GM23248 (cell line): ENCODE measurements at regions not wholly inside any gene's neighbourhood (a gene's known extent, or its start where the extent isn't known, plus 50 kb on each side); places are given as distances from the start of the nearest gene placed in this dataset.

Experiments used
- DNase-seq: peaks from one replicate; pipeline ENCODE4 v3.0.0-alpha.2; 2015
- H2AFZ ChIP-seq: fragments of 200-600 bp; sonication (generic); 2 replicates; pipeline ENCODE4 v1.6.1; 2016; ENCODE audit warnings: antibody characterized with exemption
- H3F3A ChIP-seq: fragments of 200-600 bp; sonication (generic); 2 replicates; pipeline ENCODE4 v1.6.1; 2016; ENCODE audit warnings: mild to moderate bottlenecking, antibody characterized with exemption, mixed run types; ENCODE audit not compliant: insufficient read depth
- H3K27ac ChIP-seq: fragments of 200-600 bp; sonication (generic); 2 replicates; pipeline ENCODE4 v1.5.1; 2016; ENCODE audit warnings: mild to moderate bottlenecking
- H3K27me3 ChIP-seq: fragments of 200-600 bp; sonication (generic); replicated peaks from 2 replicates; pipeline ENCODE4 v1.6.1; 2016; ENCODE audit warnings: mild to moderate bottlenecking; ENCODE audit not compliant: insufficient read depth
- H3K36me3 ChIP-seq: fragments of 200-600 bp; sonication (generic); 2 replicates; pipeline ENCODE4 v1.6.1; 2016; ENCODE audit warnings: low read depth, mild to moderate bottlenecking
- H3K4me1 ChIP-seq: fragments of 200-600 bp; sonication (generic); 2 replicates; pipeline ENCODE4 v1.6.1; 2016; ENCODE audit warnings: mild to moderate bottlenecking; ENCODE audit not compliant: insufficient read depth
- H3K4me2 ChIP-seq: fragments of 200-600 bp; sonication (generic); one replicate; pipeline ENCODE4 v1.6.1; 2016; ENCODE audit warnings: mild to moderate bottlenecking; ENCODE audit not compliant: unreplicated experiment
- H3K4me3 ChIP-seq: fragments of 200-600 bp; sonication (generic); 2 replicates; pipeline ENCODE4 v1.5.1; 2016; ENCODE audit warnings: mild to moderate bottlenecking
- H3K79me2 ChIP-seq: fragments of 200-600 bp; sonication (generic); 2 replicates; pipeline ENCODE4 v1.6.1; 2016; ENCODE audit warnings: mild to moderate bottlenecking; ENCODE audit not compliant: insufficient read depth
- H3K9ac ChIP-seq: fragments of 200-600 bp; sonication (generic); 2 replicates; pipeline ENCODE4 v1.6.1; 2016; ENCODE audit warnings: mild to moderate bottlenecking
- H3K9me2 ChIP-seq: fragments of 200-600 bp; sonication (generic); 2 replicates; pipeline ENCODE4 v1.6.1; 2016; ENCODE audit warnings: mixed run types, mild to moderate bottlenecking, moderate library complexity; ENCODE audit not compliant: insufficient read depth
- H3K9me3 ChIP-seq: fragments of 200-600 bp; sonication (generic); one replicate; pipeline ENCODE4 v1.6.1; 2017; ENCODE audit warnings: low read depth
- H4K20me1 ChIP-seq: fragments of 200-600 bp; sonication (generic); 2 replicates; pipeline ENCODE4 v1.6.0; 2016; ENCODE audit not compliant: insufficient read depth
- EZH2 ChIP-seq: fragments of 200-600 bp; sonication (generic); IDR thresholded peaks from 2 replicates; pipeline ENCODE4 v1.6.1; 2018; ENCODE audit warnings: antibody characterized with exemption, mild to moderate bottlenecking; ENCODE audit not compliant: insufficient read depth, poor library complexity, severe bottlenecking
- EZH2phosphoT487 ChIP-seq: fragments of 200-600 bp; sonication (generic); IDR thresholded peaks from 2 replicates; pipeline ENCODE4 v1.6.1; 2018; ENCODE audit warnings: antibody characterized with exemption, moderate library complexity, mild to moderate bottlenecking, low read depth; ENCODE audit not compliant: insufficient read depth
- WGBS, 2 experiments: methylation state at CpG; one replicate each; pipeline ENCODE4 v1.1.6; 2015 to 2017; ENCODE audit warnings: low lambda C conversion rate in 2 of 2, low coverage in 1 of 2; ENCODE audit errors: missing lambda C conversion rate in 2 of 2; 5-methylcytosine and 5-hydroxymethylcytosine counted together
- in situ Hi-C: fragments of 300-500 bp; cut with MboI; formaldehyde crosslinking; loops from 2 replicates; pipeline ENCODE4 v1.15.0; 2020

GRCh38 chr15:62779899-62780298 is 262.6 kb upstream of the TPM1 start:
- in situ Hi-C loops, result loop anchor here (25.0 kb wide), 1 partner anchor 632 kb away; no protein-coding TSS in a partner anchor
- peaks cover 41% of the 10 kb centered on the region for H3K4me1 ChIP-seq

DNA sequence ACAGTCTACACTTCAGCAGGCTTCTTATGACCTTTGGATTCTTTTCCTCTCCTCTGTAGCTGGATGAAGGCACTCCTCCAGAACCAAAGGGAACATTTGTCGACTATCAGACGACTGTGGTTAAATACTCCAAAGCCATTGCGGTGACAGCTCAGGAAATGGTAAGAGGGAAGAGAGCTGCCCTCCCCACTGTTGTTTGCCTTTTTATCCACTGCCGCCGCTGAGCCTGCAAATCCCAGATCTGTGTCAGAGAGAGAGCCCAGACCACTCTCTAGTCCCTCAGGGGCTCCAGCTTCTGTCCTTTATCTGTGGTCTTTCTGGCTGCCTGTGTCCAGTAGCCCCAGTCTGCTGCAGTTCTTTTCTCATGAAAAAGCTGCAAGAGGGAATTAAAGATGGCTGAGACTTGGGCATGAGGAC is 261.5 kb upstream of the TPM1 start:
- H3K27me3 ChIP-seq, result no peaks in the 10 kb centered on the region
- H3F3A ChIP-seq, result peaks cover 35% of the 10 kb centered on the region
- no peaks in the 10 kb centered on the region for H3K9me2 ChIP-seq
- DNase-seq, result no peak
- H3K79me2 ChIP-seq, result no peaks in the 10 kb centered on the region
- in situ Hi-C loops, result loop anchor here (25.0 kb wide), 1 partner anchor 631 kb away; no protein-coding TSS in a partner anchor
- H3K36me3 ChIP-seq, result no peaks in the 10 kb centered on the region
- no peak overlapping the region for H3K27ac ChIP-seq
- peaks cover 41% of the 10 kb centered on the region for H3K4me1 ChIP-seq
- H3K9me3 ChIP-seq, result no peaks in the 10 kb centered on the region
- H2AFZ ChIP-seq, result no peak overlapping the region
- no peak for TF ChIP-seq EZH2phosphoT487
- no peak for TF ChIP-seq EZH2
- no peak overlapping the region for H3K4me3 ChIP-seq
- no peak overlapping the region for H3K9ac ChIP-seq
- 71 to 76% methylated on average over 5 of the region's 5 CpGs for WGBS, 2 experiments
- H3K4me2 ChIP-seq, result no peak overlapping the region
- H4K20me1 ChIP-seq, result no peaks in the 10 kb centered on the region

More at GRCh38 chr15:62779899-62780298, 262.6 kb upstream of the TPM1 start:
- Histone ChIP-seq H3K9me3 (no peaks in the 10 kb centered on the region), H3F3A (peaks cover 35% of the 10 kb centered on the region), H2AFZ (no peak overlapping the region), H4K20me1 (no peaks in the 10 kb centered on the region), H3K27ac (no peak overlapping the region), H3K9me2 (no peaks in the 10 kb centered on the region), H3K79me2 (no peaks in the 10 kb centered on the region), H3K36me3 (no peaks in the 10 kb centered on the region), H3K4me3 (no peak overlapping the region), H3K9ac (no peak overlapping the region), H3K27me3 (no peaks in the 10 kb centered on the region), H3K4me2 (no peak overlapping the region)
- TF ChIP-seq EZH2phosphoT487 (no peak), EZH2 (no peak)
- DNase-seq, result no peak
- WGBS, 2 experiments, result 95 to 97% methylated on average over 3 of the region's 3 CpGs

DNA sequence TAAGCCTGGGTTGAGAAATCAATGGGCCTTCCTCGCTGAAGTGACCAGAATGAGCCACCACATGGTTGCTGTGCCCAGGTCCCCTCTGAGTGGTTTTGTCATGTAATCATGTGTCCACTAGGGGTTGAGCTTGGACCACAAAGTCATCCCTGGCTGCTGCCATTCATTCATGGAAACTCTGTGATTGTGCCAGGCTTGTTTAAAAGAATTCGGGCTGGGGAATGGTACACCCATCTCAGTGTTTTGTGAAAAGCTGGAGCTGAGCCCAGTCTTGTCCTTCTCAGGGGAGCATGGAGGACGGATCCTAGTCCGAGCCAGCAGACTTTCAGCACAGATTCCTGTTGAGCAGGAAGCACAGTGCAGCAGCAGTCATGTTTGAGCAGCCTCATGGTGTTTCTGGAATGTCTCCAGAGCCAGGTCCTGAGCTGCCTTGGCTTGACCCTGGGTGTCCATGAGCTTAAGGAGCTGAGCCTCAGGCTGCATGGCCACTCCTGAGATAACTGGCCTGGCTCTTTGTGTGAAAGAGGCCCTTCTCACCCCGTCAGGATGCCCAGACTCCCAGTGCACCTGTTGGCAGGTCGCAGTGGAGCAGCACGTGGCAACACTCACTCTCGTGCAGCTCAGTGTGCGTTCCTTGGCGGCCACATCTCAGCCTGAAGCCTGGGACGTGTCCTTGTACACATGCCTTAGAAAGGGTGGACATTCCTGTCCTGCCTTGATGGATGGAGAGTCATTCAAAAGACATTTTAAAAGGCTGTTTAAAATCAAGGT is 260.3 kb upstream of the TPM1 start:
- Histone ChIP-seq H3K27ac (no peak overlapping the region), H3K4me1 (peaks cover 39% of the 10 kb centered on the region), H3K27me3 (no peaks in the 10 kb centered on the region), H3K4me3 (no peak overlapping the region), H3K9me2 (no peaks in the 10 kb centered on the region), H3F3A (peaks cover 32% of the 10 kb centered on the region), H3K4me2 (no peak overlapping the region), H3K9ac (no peak overlapping the region), H3K9me3 (no peaks in the 10 kb centered on the region), H3K79me2 (no peaks in the 10 kb centered on the region), H2AFZ (no peak overlapping the region), H4K20me1 (no peaks in the 10 kb centered on the region), H3K36me3 (no peaks in the 10 kb centered on the region)
- DNase-seq, result peak; percentile 86
- 66 to 71% methylated on average over 11 of the region's 11 CpGs for WGBS, 2 experiments
- in situ Hi-C loops, result loop anchor here (25.0 kb wide), 1 partner anchor 630 kb away; no protein-coding TSS in a partner anchor
- no peak for TF ChIP-seq EZH2phosphoT487

- WGBS, 2 experiments, result 97 to 100% methylated on average over 1 of the region's 1 CpG
- Histone ChIP-seq H3K9me2 (no peaks in the 10 kb centered on the region), H3K79me2 (no peaks in the 10 kb centered on the region), H3K27ac (no peak overlapping the region), H3K36me3 (no peaks in the 10 kb centered on the region), H2AFZ (no peak overlapping the region), H3K4me3 (no peak overlapping the region), H3K4me2 (no peak overlapping the region), H4K20me1 (no peaks in the 10 kb centered on the region), H3K9ac (no peak overlapping the region), H3K9me3 (no peaks in the 10 kb centered on the region), H3K27me3 (no peaks in the 10 kb centered on the region), H3K4me1 (peaks cover 32% of the 10 kb centered on the region), H3F3A (peaks cover 26% of the 10 kb centered on the region)
- peak; percentile 37 for DNase-seq
- in situ Hi-C loops, result loop anchor here (25.0 kb wide), 1 partner anchor 629 kb away; no protein-coding TSS in a partner anchor
- no peak for TF ChIP-seq EZH2phosphoT487
- no peak for TF ChIP-seq EZH2
These were observed 259.7 kb upstream of the TPM1 start for GRCh38 chr15:62782896-62783295.
